SK-N-SH treated with all-trans-retinoic acid at 6 μM for 48 hours (cell line): ENCODE measurements at regions not wholly inside any gene's neighbourhood (a gene's known extent, or its start where the extent isn't known, plus 50 kb on each side); places are given as distances from the start of the nearest gene placed in this dataset.

ENCODE experiments used
- ATAC-seq: fragments of 200-7000 bp; cut with Tn5 transposase; 3 replicates; pipeline ENCODE4 v1.9.1; 2020; ENCODE audit warnings: mild to moderate bottlenecking, moderate library complexity
- BACH2 ChIP-seq: fragments of 250-450 bp; sonication (Bioruptor Pico); IDR thresholded peaks from 2 replicates; pipeline ENCODE4 v1.9.0; 2021; ENCODE audit warnings: mild to moderate bottlenecking, borderline replicate concordance
- GLIS3 ChIP-seq: fragments of 250-450 bp; sonication (Bioruptor Pico); IDR thresholded peaks from 2 replicates; pipeline ENCODE4 v1.5.0; 2020; ENCODE audit warnings: mild to moderate bottlenecking, moderate library complexity
- ISL1 ChIP-seq: fragments of 250-450 bp; sonication (Bioruptor Pico); IDR thresholded peaks from 2 replicates; pipeline ENCODE4 v2.1.2; 2022; ENCODE audit warnings: mild to moderate bottlenecking, moderate library complexity
- OSR1 ChIP-seq: fragments of 250-450 bp; sonication (Bioruptor Pico); IDR thresholded peaks from 2 replicates; pipeline ENCODE4 v1.8.0; 2022; ENCODE audit warnings: moderate library complexity, mild to moderate bottlenecking, inconsistent platforms
- PPARA ChIP-seq: fragments of 250-450 bp; sonication (Bioruptor Pico); IDR thresholded peaks from 2 replicates; pipeline ENCODE4 v1.5.0; 2020; ENCODE audit warnings: mild to moderate bottlenecking, borderline replicate concordance
- RARB ChIP-seq: fragments of 250-450 bp; sonication (Bioruptor Pico); IDR thresholded peaks from 2 replicates; pipeline ENCODE4 v1.8.0; 2021; ENCODE audit warnings: mild to moderate bottlenecking, moderate library complexity
- SNAI2 ChIP-seq: fragments of 250-450 bp; sonication (Bioruptor Pico); IDR thresholded peaks from 2 replicates; pipeline ENCODE4 v1.5.0; 2020; ENCODE audit warnings: mild to moderate bottlenecking, moderate library complexity
- TOX ChIP-seq: fragments of 250-450 bp; sonication (Bioruptor Pico); IDR thresholded peaks from 2 replicates; pipeline ENCODE4 v1.8.0; 2021; ENCODE audit warnings: mild to moderate bottlenecking, moderate library complexity, borderline replicate concordance
- ZC3H10 ChIP-seq: fragments of 250-450 bp; sonication (Bioruptor Pico); IDR thresholded peaks from 2 replicates; pipeline ENCODE4 v1.5.1; 2021; ENCODE audit warnings: mild to moderate bottlenecking, moderate library complexity
- ZFP3 ChIP-seq: fragments of 250-450 bp; sonication (Bioruptor Pico); IDR thresholded peaks from 2 replicates; pipeline ENCODE4 v1.5.0; 2020; ENCODE audit warnings: mild to moderate bottlenecking, moderate library complexity
- ZNF565 ChIP-seq: fragments of 450-650 bp; formaldehyde crosslinking; conservative IDR thresholded peaks from 2 replicates; pipeline ENCODE4 v1.5.0; 2020; ENCODE audit warnings: low read depth, mild to moderate bottlenecking, moderate library complexity
- ZNF70 ChIP-seq: fragments of 450-650 bp; formaldehyde crosslinking; IDR thresholded peaks from 2 replicates; pipeline ENCODE4 v1.5.0; 2020; ENCODE audit warnings: mild to moderate bottlenecking, moderate library complexity
- TF ChIP-seq, protein P1 (sequence below): fragments of 250-450 bp; sonication (Bioruptor Pico); IDR thresholded peaks from 2 replicates; pipeline ENCODE4 v1.5.1; 2020; ENCODE audit warnings: low read depth, mild to moderate bottlenecking, moderate library complexity
- TF ChIP-seq, protein P2 (sequence below): fragments of 250-450 bp; sonication (Bioruptor Pico); IDR thresholded peaks from 2 replicates; pipeline ENCODE4 v1.8.0; 2021; ENCODE audit warnings: low read depth, mild to moderate bottlenecking, moderate library complexity, borderline replicate concordance
- TF ChIP-seq, protein P3 (sequence below): fragments of 250-450 bp; sonication (Bioruptor Pico); IDR thresholded peaks from 2 replicates; pipeline ENCODE4 v1.5.0; 2020; ENCODE audit warnings: mild to moderate bottlenecking, moderate library complexity
- TF ChIP-seq, protein P4 (sequence below): fragments of 250-450 bp; sonication (Bioruptor Pico); IDR thresholded peaks from 2 replicates; pipeline ENCODE4 v1.5.1; 2021; ENCODE audit warnings: mild to moderate bottlenecking, moderate library complexity
- TF ChIP-seq, protein P5 (sequence below): fragments of 250-450 bp; sonication (Bioruptor Pico); IDR thresholded peaks from 2 replicates; pipeline ENCODE4 v1.8.0; 2020; ENCODE audit warnings: mild to moderate bottlenecking, moderate library complexity, borderline replicate concordance

DNA sequence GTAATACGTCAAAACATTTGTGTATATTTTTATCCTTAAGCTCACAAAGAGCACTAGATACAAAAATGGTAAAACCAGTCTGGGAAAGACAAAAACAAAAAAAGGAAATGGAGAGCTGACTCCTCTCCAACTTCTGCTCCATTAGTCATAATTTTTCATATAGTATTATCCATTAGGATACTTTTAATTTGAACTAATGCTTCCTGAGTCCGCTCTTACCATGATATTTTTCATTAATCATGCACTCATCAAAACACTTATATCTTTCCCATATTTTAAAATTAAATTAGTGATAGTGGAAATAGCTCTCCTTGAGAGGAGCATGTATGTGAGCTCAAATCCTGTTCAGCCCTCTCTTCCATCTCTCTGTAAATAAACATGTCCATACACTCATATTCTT, 1093.0 kb upstream of the MIR17HG start:
- peak; percentile 97 for TF ChIP-seq ISL1 (CRISPR knock-in tag)
- peak; percentile 48; the same call in 1 of the 2 replicates for TF ChIP-seq ZFP3 (CRISPR knock-in tag)
- TF ChIP-seq ZNF70: no peak
- TF ChIP-seq, protein P1, sequence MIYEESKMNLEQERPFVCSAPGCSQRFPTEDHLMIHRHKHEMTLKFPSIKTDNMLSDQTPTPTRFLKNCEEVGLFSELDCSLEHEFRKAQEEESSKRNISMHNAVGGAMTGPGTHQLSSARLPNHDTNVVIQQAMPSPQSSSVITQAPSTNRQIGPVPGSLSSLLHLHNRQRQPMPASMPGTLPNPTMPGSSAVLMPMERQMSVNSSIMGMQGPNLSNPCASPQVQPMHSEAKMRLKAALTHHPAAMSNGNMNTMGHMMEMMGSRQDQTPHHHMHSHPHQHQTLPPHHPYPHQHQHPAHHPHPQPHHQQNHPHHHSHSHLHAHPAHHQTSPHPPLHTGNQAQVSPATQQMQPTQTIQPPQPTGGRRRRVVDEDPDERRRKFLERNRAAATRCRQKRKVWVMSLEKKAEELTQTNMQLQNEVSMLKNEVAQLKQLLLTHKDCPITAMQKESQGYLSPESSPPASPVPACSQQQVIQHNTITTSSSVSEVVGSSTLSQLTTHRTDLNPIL (CRISPR knock-in tag): peak; percentile 49; the same call in 1 of the 2 replicates
- TF ChIP-seq BACH2 (CRISPR knock-in tag): no peak
- no peak for TF ChIP-seq TOX
- no peak for TF ChIP-seq PPARA (CRISPR knock-in tag)
- TF ChIP-seq, protein P2, sequence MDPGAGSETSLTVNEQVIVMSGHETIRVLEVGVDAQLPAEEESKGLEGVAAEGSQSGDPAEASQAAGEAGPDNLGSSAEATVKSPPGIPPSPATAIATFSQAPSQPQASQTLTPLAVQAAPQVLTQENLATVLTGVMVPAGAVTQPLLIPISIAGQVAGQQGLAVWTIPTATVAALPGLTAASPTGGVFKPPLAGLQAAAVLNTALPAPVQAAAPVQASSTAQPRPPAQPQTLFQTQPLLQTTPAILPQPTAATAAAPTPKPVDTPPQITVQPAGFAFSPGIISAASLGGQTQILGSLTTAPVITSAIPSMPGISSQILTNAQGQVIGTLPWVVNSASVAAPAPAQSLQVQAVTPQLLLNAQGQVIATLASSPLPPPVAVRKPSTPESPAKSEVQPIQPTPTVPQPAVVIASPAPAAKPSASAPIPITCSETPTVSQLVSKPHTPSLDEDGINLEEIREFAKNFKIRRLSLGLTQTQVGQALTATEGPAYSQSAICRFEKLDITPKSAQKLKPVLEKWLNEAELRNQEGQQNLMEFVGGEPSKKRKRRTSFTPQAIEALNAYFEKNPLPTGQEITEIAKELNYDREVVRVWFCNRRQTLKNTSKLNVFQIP (CRISPR knock-in tag): peak; percentile 83; the same call in 1 of the 2 replicates
- TF ChIP-seq, protein P3, sequence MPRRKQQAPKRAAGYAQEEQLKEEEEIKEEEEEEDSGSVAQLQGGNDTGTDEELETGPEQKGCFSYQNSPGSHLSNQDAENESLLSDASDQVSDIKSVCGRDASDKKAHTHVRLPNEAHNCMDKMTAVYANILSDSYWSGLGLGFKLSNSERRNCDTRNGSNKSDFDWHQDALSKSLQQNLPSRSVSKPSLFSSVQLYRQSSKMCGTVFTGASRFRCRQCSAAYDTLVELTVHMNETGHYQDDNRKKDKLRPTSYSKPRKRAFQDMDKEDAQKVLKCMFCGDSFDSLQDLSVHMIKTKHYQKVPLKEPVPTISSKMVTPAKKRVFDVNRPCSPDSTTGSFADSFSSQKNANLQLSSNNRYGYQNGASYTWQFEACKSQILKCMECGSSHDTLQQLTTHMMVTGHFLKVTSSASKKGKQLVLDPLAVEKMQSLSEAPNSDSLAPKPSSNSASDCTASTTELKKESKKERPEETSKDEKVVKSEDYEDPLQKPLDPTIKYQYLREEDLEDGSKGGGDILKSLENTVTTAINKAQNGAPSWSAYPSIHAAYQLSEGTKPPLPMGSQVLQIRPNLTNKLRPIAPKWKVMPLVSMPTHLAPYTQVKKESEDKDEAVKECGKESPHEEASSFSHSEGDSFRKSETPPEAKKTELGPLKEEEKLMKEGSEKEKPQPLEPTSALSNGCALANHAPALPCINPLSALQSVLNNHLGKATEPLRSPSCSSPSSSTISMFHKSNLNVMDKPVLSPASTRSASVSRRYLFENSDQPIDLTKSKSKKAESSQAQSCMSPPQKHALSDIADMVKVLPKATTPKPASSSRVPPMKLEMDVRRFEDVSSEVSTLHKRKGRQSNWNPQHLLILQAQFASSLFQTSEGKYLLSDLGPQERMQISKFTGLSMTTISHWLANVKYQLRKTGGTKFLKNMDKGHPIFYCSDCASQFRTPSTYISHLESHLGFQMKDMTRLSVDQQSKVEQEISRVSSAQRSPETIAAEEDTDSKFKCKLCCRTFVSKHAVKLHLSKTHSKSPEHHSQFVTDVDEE (CRISPR knock-in tag): no peak
- TF ChIP-seq SNAI2 (CRISPR knock-in tag): no peak
- TF ChIP-seq, protein P4, sequence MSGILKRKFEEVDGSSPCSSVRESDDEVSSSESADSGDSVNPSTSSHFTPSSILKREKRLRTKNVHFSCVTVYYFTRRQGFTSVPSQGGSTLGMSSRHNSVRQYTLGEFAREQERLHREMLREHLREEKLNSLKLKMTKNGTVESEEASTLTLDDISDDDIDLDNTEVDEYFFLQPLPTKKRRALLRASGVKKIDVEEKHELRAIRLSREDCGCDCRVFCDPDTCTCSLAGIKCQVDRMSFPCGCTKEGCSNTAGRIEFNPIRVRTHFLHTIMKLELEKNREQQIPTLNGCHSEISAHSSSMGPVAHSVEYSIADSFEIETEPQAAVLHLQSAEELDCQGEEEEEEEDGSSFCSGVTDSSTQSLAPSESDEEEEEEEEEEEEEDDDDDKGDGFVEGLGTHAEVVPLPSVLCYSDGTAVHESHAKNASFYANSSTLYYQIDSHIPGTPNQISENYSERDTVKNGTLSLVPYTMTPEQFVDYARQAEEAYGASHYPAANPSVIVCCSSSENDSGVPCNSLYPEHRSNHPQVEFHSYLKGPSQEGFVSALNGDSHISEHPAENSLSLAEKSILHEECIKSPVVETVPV (CRISPR knock-in tag): no peak
- no peak for ATAC-seq

DNA sequence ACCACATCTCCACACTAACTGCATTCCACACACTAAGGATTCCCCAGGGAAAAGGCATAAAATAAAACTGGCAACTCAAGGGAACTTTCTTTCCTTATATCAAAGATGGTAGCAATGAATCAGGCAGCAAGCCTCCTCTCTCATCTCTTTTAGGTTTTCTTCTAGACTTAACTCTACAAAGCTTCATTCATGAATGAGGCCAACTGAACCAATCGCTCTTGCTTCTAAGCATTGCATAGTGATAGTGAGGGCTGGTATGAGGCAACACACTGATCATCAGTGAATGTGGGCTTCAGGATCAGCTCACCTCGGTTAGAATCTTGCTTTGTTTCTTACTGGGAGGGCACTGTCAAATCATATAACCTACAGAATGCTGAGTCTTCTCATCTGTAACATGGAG, 1090.7 kb upstream of the MIR17HG start:
- TF ChIP-seq BACH2 (CRISPR knock-in tag) (no peak), ZNF70 (no peak), ZC3H10 (CRISPR knock-in tag) (no peak), ISL1 (CRISPR knock-in tag) (no peak), OSR1 (CRISPR knock-in tag) (no peak), GLIS3 (CRISPR knock-in tag) (no peak), RARB (CRISPR knock-in tag) (no peak), ZNF565 (CRISPR knock-in tag) (no peak)
- TF ChIP-seq, protein P1 (CRISPR knock-in tag): no peak
- TF ChIP-seq, protein P2 (CRISPR knock-in tag): no peak
- TF ChIP-seq, protein P3 (CRISPR knock-in tag): no peak
- TF ChIP-seq, protein P5, sequence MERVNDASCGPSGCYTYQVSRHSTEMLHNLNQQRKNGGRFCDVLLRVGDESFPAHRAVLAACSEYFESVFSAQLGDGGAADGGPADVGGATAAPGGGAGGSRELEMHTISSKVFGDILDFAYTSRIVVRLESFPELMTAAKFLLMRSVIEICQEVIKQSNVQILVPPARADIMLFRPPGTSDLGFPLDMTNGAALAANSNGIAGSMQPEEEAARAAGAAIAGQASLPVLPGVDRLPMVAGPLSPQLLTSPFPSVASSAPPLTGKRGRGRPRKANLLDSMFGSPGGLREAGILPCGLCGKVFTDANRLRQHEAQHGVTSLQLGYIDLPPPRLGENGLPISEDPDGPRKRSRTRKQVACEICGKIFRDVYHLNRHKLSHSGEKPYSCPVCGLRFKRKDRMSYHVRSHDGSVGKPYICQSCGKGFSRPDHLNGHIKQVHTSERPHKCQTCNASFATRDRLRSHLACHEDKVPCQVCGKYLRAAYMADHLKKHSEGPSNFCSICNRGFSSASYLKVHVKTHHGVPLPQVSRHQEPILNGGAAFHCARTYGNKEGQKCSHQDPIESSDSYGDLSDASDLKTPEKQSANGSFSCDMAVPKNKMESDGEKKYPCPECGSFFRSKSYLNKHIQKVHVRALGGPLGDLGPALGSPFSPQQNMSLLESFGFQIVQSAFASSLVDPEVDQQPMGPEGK (CRISPR knock-in tag): no peak
- ATAC-seq: no peak
